ENCODE measurements at regions not wholly inside any gene's neighbourhood (a gene's known extent, or its start where the extent isn't known, plus 50 kb on each side); places are given as distances from the start of the nearest gene placed in this dataset.

GRCh38 chr2:5285872-5286769 is 406.1 kb upstream of the SOX11 start:
- Histone ChIP-seq H3K9me3 (replicated peaks) (no peaks in the 10 kb centered on the region), H3K27me3 (replicated peaks) (no peaks in the 10 kb centered on the region), H3K4me3 (no peak overlapping the region), H3K36me3 (no peaks in the 10 kb centered on the region), H3K27ac (no peak overlapping the region), H3K4me1 (replicated peaks) (no peaks in the 10 kb centered on the region)
- no peak for DNase-seq (ENCODE audit: low read depth in 1 of 2, low spot score in 2 of 2)

- DNase-seq (ENCODE audit: low read depth in 1 of 2, low spot score in 2 of 2) = no peak
- Histone ChIP-seq H3K4me3 (no peak overlapping the region), H3K27ac (no peak overlapping the region), H3K4me1 (replicated peaks) (no peaks in the 10 kb centered on the region), H3K36me3 (no peaks in the 10 kb centered on the region), H3K27me3 (replicated peaks) (no peaks in the 10 kb centered on the region), H3K9me3 (replicated peaks) (no peaks in the 10 kb centered on the region)
Observed at GRCh38 chr2:5287558-5288334, 404.4 kb upstream of the SOX11 start.

- no peaks in the 10 kb centered on the region for H3K36me3 ChIP-seq
- no peaks in the 10 kb centered on the region for H3K27me3 ChIP-seq (replicated peaks)
- no peak overlapping the region for H3K27ac ChIP-seq
- H3K4me1 ChIP-seq (replicated peaks) = no peaks in the 10 kb centered on the region
- no peaks in the 10 kb centered on the region; the same call in 1 of the 2 replicates for H3K9me3 ChIP-seq (replicated peaks)
- no peak overlapping the region for H3K4me3 ChIP-seq
- no peak for DNase-seq (ENCODE audit: low read depth in 1 of 2, low spot score in 2 of 2)
Observed at GRCh38 chr2:5290900-5291546, 401.2 kb upstream of the SOX11 start.

- Histone ChIP-seq H3K27ac (no peak overlapping the region), H3K4me1 (replicated peaks) (no peaks in the 10 kb centered on the region), H3K27me3 (replicated peaks) (no peaks in the 10 kb centered on the region), H3K9me3 (replicated peaks) (peaks cover under 1% of the 10 kb centered on the region; the same call in 1 of the 2 replicates), H3K4me3 (no peak overlapping the region), H3K36me3 (no peaks in the 10 kb centered on the region)
- DNase-seq (ENCODE audit: low read depth in 1 of 2, low spot score in 2 of 2) = no peak
Observed at GRCh38 chr2:5304640-5305039, 387.5 kb upstream of the SOX11 start.

GRCh38 chr2:5315041-5315440 is 377.1 kb upstream of the SOX11 start:
- Histone ChIP-seq H3K4me3 (no peak overlapping the region), H3K36me3 (no peaks in the 10 kb centered on the region), H3K9me3 (replicated peaks) (no peaks in the 10 kb centered on the region)

GRCh38 chr2:5315512-5315911 is 376.7 kb upstream of the SOX11 start:
- no peaks in the 10 kb centered on the region for H3K27me3 ChIP-seq (replicated peaks)
- H3K36me3 ChIP-seq = no peaks in the 10 kb centered on the region
- H3K9me3 ChIP-seq (replicated peaks) = no peaks in the 10 kb centered on the region
- DNase-seq (ENCODE audit: low read depth in 1 of 2, low spot score in 2 of 2) = no peak
- no peak overlapping the region for H3K4me3 ChIP-seq
- H3K4me1 ChIP-seq (replicated peaks) = no peaks in the 10 kb centered on the region
- no peak overlapping the region for H3K27ac ChIP-seq

More at GRCh38 chr2:5315041-5315440, 377.1 kb upstream of the SOX11 start:
- no peaks in the 10 kb centered on the region for H3K4me1 ChIP-seq (replicated peaks)
- no peaks in the 10 kb centered on the region for H3K27me3 ChIP-seq (replicated peaks)
- DNase-seq (ENCODE audit: low read depth in 1 of 2, low spot score in 2 of 2) = no peak
- H3K27ac ChIP-seq = no peak overlapping the region

- H3K4me3 ChIP-seq = no peak overlapping the region
- H3K27ac ChIP-seq = no peak overlapping the region
- DNase-seq (ENCODE audit: low read depth in 1 of 2, low spot score in 2 of 2) = no peak
- H3K27me3 ChIP-seq (replicated peaks) = no peaks in the 10 kb centered on the region
- no peaks in the 10 kb centered on the region for H3K4me1 ChIP-seq (replicated peaks)
- H3K36me3 ChIP-seq = no peaks in the 10 kb centered on the region
- H3K9me3 ChIP-seq (replicated peaks) = no peaks in the 10 kb centered on the region
Observed at GRCh38 chr2:5316001-5316490, 376.1 kb upstream of the SOX11 start.

- Histone ChIP-seq H3K27me3 (replicated peaks) (no peaks in the 10 kb centered on the region), H3K4me3 (no peak overlapping the region), H3K36me3 (no peaks in the 10 kb centered on the region), H3K27ac (no peak overlapping the region), H3K9me3 (replicated peaks) (no peaks in the 10 kb centered on the region), H3K4me1 (replicated peaks) (no peaks in the 10 kb centered on the region)
- DNase-seq (ENCODE audit: low read depth in 1 of 2, low spot score in 2 of 2) = no peak
Observed at GRCh38 chr2:5319493-5319892, 372.7 kb upstream of the SOX11 start.

GRCh38 chr2:5322396-5322795 is 369.8 kb upstream of the SOX11 start:
- DNase-seq (ENCODE audit: low read depth in 1 of 2, low spot score in 2 of 2) = no peak
- Histone ChIP-seq H3K36me3 (no peaks in the 10 kb centered on the region), H3K4me3 (no peak overlapping the region), H3K27ac (no peak overlapping the region), H3K4me1 (replicated peaks) (no peaks in the 10 kb centered on the region), H3K9me3 (replicated peaks) (no peaks in the 10 kb centered on the region), H3K27me3 (replicated peaks) (no peaks in the 10 kb centered on the region)

GRCh38 chr2:5325523-5325922 is 366.7 kb upstream of the SOX11 start:
- Histone ChIP-seq H3K36me3 (no peaks in the 10 kb centered on the region), H3K9me3 (replicated peaks) (no peaks in the 10 kb centered on the region), H3K27ac (no peak overlapping the region), H3K4me1 (replicated peaks) (no peaks in the 10 kb centered on the region), H3K4me3 (no peak overlapping the region), H3K27me3 (replicated peaks) (no peaks in the 10 kb centered on the region)
- DNase-seq (ENCODE audit: low read depth in 1 of 2, low spot score in 2 of 2) = no peak

- no peak for DNase-seq (ENCODE audit: low read depth in 1 of 2, low spot score in 2 of 2)
- H3K9me3 ChIP-seq (replicated peaks) = no peaks in the 10 kb centered on the region
- H3K27ac ChIP-seq = no peak overlapping the region
- H3K27me3 ChIP-seq (replicated peaks) = no peaks in the 10 kb centered on the region
- H3K36me3 ChIP-seq = no peaks in the 10 kb centered on the region
- no peaks in the 10 kb centered on the region for H3K4me1 ChIP-seq (replicated peaks)
- H3K4me3 ChIP-seq = no peak overlapping the region
Observed at GRCh38 chr2:5328826-5329225, 363.4 kb upstream of the SOX11 start.

- no peaks in the 10 kb centered on the region for H3K36me3 ChIP-seq
- H3K4me1 ChIP-seq (replicated peaks) = no peaks in the 10 kb centered on the region
- no peak overlapping the region for H3K27ac ChIP-seq
- no peak overlapping the region for H3K4me3 ChIP-seq
- DNase-seq (ENCODE audit: low read depth in 1 of 2, low spot score in 2 of 2) = no peak
- H3K9me3 ChIP-seq (replicated peaks) = no peaks in the 10 kb centered on the region
- H3K27me3 ChIP-seq (replicated peaks) = no peaks in the 10 kb centered on the region
Observed at GRCh38 chr2:5329763-5330162, 362.4 kb upstream of the SOX11 start.

GRCh38 chr2:5330961-5331360 is 361.2 kb upstream of the SOX11 start:
- no peaks in the 10 kb centered on the region for H3K27me3 ChIP-seq (replicated peaks)

GRCh38 chr2:5332925-5333324 is 359.3 kb upstream of the SOX11 start:
- DNase-seq (ENCODE audit: low read depth in 1 of 2, low spot score in 2 of 2) = no peak
- Histone ChIP-seq H3K27ac (no peak overlapping the region), H3K27me3 (replicated peaks) (no peaks in the 10 kb centered on the region), H3K4me3 (no peak overlapping the region), H3K9me3 (replicated peaks) (no peaks in the 10 kb centered on the region), H3K4me1 (replicated peaks) (no peaks in the 10 kb centered on the region), H3K36me3 (no peaks in the 10 kb centered on the region)

More at GRCh38 chr2:5330961-5331360, 361.2 kb upstream of the SOX11 start:
- DNase-seq (ENCODE audit: low read depth in 1 of 2, low spot score in 2 of 2) = no peak
- H3K4me1 ChIP-seq (replicated peaks) = no peaks in the 10 kb centered on the region
- no peaks in the 10 kb centered on the region for H3K36me3 ChIP-seq
- no peak overlapping the region for H3K4me3 ChIP-seq
- no peak overlapping the region for H3K27ac ChIP-seq
- no peaks in the 10 kb centered on the region for H3K9me3 ChIP-seq (replicated peaks)

All from SJSA1 (cell line).